ENCODE measurements at regions not wholly inside any gene's neighbourhood (a gene's known extent, or its start where the extent isn't known, plus 50 kb on each side); places are given as distances from the start of the nearest gene placed in this dataset.

- intact Hi-C loops (cut with DNase I): no loop called here
- no peak for ATAC-seq
- no peak overlapping the region for H3K27ac ChIP-seq
- TF ChIP-seq, protein P1, sequence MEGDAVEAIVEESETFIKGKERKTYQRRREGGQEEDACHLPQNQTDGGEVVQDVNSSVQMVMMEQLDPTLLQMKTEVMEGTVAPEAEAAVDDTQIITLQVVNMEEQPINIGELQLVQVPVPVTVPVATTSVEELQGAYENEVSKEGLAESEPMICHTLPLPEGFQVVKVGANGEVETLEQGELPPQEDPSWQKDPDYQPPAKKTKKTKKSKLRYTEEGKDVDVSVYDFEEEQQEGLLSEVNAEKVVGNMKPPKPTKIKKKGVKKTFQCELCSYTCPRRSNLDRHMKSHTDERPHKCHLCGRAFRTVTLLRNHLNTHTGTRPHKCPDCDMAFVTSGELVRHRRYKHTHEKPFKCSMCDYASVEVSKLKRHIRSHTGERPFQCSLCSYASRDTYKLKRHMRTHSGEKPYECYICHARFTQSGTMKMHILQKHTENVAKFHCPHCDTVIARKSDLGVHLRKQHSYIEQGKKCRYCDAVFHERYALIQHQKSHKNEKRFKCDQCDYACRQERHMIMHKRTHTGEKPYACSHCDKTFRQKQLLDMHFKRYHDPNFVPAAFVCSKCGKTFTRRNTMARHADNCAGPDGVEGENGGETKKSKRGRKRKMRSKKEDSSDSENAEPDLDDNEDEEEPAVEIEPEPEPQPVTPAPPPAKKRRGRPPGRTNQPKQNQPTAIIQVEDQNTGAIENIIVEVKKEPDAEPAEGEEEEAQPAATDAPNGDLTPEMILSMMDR (IDR thresholded peaks at IDR 0.05): no peak
- peaks cover 0 to 8% (median 8%) of the 10 kb centered on the region in 3 donors for H3K27me3 ChIP-seq (ENCODE audit: insufficient read depth in 3 of 3, low read length in 2 of 3)
- 69 to 73% (median 70%) methylated on average over 8 of the region's 8 CpGs for WGBS, 3 donors
- no peaks in the 10 kb centered on the region for H3K9me3 ChIP-seq
- no peak overlapping the region for H3K4me3 ChIP-seq
- H3K36me3 ChIP-seq (ENCODE audit: insufficient read depth in 1 of 2, low read depth in 1 of 2): no peaks in the 10 kb centered on the region
- H3K4me1 ChIP-seq: no peaks in the 10 kb centered on the region
- DNase-seq: no peak
Measured at GRCh38 chr3:10667269-10667668, 148.8 kb upstream of the SLC6A11 start.

- intact Hi-C loops (cut with DNase I): no loop called here
- no peak for DNase-seq
- H3K36me3 ChIP-seq (ENCODE audit: insufficient read depth in 1 of 2, low read depth in 1 of 2): no peaks in the 10 kb centered on the region
- WGBS, 3 donors: 64 to 77% (median 70%) methylated on average over 14 of the region's 14 CpGs
- no peaks in the 10 kb centered on the region for H3K9me3 ChIP-seq
- H3K27me3 ChIP-seq (ENCODE audit: insufficient read depth in 3 of 3, low read length in 2 of 3): peaks cover 0 to 8% (median 8%) of the 10 kb centered on the region in 3 donors
- H3K4me1 ChIP-seq: no peaks in the 10 kb centered on the region
- ATAC-seq: no peak
- TF ChIP-seq, protein P1 (IDR thresholded peaks at IDR 0.05): no peak
- no peak overlapping the region for H3K4me3 ChIP-seq
- no peak overlapping the region for H3K27ac ChIP-seq
Measured at GRCh38 chr3:10667901-10668476, 148.0 kb upstream of the SLC6A11 start.

GRCh38 chr3:10669490-10670048 lies 146.5 kb upstream of the SLC6A11 start:
- intact Hi-C loops (cut with DNase I): no loop called here
- H3K36me3 ChIP-seq (ENCODE audit: insufficient read depth in 1 of 2, low read depth in 1 of 2): no peaks in the 10 kb centered on the region
- H3K27me3 ChIP-seq (ENCODE audit: insufficient read depth in 3 of 3, low read length in 2 of 3): peaks cover 0 to 8% (median 5%) of the 10 kb centered on the region in 3 donors
- H3K9me3 ChIP-seq: no peaks in the 10 kb centered on the region
- H3K4me1 ChIP-seq: no peaks in the 10 kb centered on the region
- TF ChIP-seq, protein P1 (IDR thresholded peaks at IDR 0.05): no peak
- ATAC-seq (no peak), DNase-seq (no peak)
- H3K27ac ChIP-seq: no peak overlapping the region
- WGBS, 3 donors: 60 to 69% (median 60%) methylated on average over 6 of the region's 6 CpGs
- H3K4me3 ChIP-seq: no peak overlapping the region

- WGBS, 3 donors: 19 to 28% (median 23%) methylated on average over 5 of the region's 5 CpGs
Measured at GRCh38 chr3:10672422-10672821, 143.6 kb upstream of the SLC6A11 start.

More at GRCh38 chr3:10672422-10672821, 143.6 kb upstream of the SLC6A11 start:
- DNase-seq (no peak), ATAC-seq (no peak)
- H3K9me3 ChIP-seq: no peaks in the 10 kb centered on the region
- no peaks in the 10 kb centered on the region for H3K4me1 ChIP-seq
- no peak overlapping the region for H3K4me3 ChIP-seq
- TF ChIP-seq, protein P1 (IDR thresholded peaks at IDR 0.05): no peak
- peaks cover 0 to 3% (median 0%) of the 10 kb centered on the region in 3 donors for H3K27me3 ChIP-seq (ENCODE audit: insufficient read depth in 3 of 3, low read length in 2 of 3)
- H3K27ac ChIP-seq: no peak overlapping the region
- no peaks in the 10 kb centered on the region for H3K36me3 ChIP-seq (ENCODE audit: insufficient read depth in 1 of 2, low read depth in 1 of 2)
- intact Hi-C loops (cut with DNase I): no loop called here
